ENCODE measurements at regions not wholly inside any gene's neighbourhood (a gene's known extent, or its start where the extent isn't known, plus 50 kb on each side); places are given as distances from the start of the nearest gene placed in this dataset.

DNA sequence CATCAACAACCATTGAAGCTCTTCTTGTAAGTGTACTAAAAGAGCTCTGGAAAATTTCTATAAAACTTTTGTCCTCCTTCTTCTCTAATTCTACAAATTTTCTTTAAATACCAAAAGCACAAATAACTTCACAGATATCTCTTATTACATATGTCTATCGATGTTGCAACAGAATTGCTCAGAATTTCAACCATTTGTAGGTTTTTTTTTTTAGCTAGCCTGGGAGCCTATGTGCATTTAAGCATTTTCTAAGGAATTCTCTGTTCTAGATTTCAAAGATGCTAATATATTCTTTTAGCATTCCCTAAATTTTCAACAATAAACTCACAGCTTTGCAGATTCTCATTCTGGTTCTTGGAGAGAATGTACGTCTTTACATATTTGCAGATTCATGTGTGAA, 774.3 kb upstream of the NR2F2 start:
- no peak for DNase-seq

DNA sequence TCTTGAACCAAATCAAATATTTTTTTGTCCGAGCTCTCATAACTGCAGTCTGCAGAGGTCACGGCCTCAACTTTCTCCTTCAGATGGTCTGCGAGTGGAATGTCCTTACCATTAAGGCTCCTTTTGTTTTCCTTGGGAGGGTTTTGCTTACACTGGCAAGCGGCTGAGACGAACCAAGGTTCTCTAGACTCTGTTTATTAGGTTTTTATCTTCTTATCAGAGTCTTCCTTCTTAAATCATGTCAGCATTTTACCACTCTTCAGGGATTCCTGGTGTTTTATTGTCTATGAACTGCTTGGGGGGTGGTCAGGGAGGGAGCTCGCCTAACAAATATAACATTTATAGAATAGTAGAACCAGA, 773.7 kb upstream of the NR2F2 start:
- DNase-seq = no peak

DNA sequence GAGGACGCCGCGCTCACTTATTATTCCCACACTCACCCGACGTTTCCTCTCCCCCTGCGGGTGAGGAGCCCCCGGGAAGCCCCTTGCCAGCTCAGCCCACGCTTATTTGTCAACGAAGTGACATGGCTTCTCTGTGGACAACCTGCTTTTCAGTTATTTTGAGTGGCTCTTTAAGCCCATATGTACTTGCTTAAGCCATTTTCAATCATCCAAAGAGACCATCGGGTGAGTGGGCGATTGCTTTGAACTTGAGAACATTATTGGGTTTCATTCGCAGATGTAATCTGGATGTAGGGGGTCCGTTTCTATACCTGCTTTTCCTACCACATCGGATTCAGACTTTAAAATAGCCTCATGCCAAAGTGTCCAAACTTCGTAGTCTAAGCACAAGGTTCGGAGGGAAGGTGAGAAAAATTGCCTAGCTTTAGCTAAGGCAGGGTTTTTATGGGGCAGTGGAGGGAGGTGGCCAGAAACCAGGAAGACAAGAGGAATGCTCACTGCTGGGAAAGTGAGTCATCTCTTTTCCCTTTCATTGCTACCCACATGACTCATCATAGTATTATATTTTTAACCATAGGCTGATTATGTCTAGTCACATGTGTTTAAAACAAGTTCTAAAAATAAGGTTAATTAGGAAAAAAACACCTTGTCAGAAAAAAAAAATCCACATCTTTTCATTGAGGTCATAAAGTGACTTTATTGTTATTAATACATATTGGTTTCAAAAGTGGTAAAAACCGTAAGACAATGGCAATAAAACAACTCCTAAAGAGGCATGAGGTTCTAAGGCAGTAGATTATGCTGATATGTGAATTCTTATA, 773.1 kb upstream of the NR2F2 start:
- no peak for DNase-seq

DNA sequence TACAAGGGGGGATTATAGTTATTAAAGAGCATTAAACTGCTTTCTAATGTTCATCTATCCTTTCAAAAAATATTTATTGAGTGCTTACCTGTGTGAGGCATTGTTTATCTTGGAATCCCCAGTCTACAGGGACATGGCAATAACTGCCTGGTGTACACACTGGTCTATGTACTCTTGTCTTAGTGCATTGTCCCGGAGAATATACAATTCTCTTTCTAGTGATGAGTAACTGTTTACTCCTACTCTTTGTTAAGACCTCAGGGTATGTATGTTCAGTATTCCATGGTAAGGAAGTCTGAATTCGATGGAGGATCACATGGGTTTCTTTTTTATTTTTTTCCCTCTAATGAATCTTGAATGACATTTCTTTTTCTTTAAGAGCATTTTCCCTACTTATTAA, 772.4 kb upstream of the NR2F2 start:
- no peak for DNase-seq

DNA sequence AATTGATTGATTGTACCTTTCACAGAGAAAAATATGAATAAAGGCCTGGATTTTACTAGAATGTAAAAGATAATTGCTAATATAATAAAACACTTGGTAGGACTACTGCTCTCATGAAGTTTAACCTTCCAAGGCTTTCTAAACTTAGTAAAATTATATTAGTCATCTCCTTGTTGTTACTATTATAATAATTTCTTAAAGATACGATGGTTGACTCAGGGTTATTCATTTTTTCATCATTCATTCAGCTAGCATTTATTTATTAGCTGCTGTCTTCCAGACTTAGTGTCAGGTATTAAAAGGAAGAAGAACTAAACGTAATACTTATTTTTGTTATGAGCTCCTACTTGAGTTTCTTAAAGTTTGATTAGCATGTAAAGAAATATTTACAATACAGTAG, 771.6 kb upstream of the NR2F2 start:
- no peak for DNase-seq

DNA sequence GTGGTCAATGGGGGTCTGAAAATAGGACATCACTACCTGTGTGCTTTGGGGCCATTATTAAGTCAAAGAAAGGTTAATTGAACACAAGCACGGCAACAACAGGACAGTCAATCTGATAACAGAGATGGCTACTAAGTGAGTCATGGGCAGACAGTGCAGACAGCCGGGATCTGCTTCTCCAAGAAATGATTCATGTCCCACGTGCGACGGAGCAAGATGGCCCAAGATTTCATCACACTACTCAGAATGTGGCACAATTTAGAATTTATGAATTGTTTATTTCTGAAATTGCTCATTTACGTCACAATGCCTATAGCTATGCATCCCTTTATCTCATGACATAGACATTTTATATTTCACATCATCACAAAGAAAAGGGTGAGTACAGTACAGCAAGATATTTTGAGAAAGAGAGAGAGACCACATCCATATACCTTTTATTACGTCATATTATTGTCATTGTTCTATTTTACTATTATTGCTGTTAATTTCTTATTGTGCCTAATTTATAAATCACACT, 770.6 kb upstream of the NR2F2 start:
- DNase-seq = no peak

DNA sequence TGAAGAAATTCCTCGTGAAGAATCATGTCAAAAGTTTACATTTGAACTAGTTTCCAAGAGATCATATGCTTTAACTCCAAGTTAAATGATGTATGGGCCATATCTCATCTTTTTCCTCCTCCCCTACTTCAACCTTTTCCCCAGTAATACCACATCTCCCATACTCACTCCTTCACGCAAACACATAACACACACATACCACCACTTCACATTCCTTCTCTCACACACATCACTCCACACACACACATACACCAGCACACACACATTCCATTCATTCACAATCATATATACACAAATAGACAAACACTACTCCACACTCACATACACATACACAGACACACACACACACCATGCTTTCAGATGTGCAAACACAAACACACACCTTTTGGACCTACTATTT, 769.0 kb upstream of the NR2F2 start:
- DNase-seq = no peak

DNA sequence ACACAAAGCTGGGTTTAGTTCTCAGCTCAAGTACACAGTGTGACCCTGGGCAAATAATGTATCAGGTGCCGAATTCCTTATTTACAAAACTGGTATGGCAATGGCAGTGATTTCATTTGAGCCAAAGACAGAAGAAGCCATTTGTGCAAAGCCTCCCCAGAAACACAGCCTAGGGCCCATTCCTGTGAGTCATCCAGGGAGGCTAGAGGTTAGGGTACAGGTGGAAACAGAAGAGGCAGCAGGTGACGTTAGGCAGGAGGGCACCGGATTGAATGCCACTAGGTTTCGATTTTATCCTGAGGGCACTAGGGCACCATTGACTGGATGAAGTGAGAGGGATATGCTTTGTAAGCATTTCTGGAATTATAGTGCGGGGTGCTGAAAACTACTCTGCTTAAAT, 766.9 kb upstream of the NR2F2 start:
- DNase-seq = no peak

DNA sequence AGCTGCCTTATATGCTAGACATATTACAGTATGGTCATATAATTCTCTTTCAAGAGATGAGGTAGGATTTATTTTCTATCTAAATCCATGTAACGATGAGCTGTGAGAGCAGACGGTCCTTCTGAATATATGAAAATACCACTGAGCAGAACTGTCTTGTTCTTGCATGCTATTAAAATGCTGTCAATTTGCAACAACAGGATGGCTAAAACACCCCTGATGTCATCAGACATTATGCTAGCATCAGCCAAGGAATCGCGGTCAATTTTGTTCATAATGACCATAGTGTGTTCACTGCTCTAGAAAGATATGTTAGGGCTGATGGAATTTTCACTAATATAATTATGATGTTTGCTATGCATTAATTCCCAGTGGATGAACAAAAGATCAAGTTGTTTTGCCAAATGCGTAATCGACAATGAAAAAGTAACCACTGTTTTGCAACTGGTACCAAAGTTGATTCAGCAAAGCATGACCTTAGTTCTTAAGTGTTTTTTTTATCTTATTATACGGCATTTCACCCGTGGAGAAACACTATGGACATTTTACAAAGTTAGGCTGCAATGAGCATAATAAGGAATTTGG, 765.4 kb upstream of the NR2F2 start:
- no peak for DNase-seq

DNA sequence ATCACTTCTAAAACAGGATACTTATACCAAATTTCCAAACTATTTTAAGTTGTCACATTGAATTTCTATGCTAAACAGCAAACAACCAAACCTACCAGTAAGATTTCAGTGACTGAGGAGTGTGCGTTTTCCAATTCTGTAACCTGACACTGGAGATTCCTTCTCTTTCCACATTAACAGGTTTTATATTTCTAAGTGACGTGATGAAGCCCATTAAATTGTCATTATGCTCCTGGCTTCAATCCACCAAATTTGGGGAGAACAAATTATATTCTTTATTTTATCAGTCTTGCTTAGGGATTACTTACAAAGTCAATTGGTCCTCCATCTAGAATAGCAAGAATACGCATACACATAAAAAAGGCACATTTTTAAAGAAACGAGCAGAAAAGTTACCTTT, 764.8 kb upstream of the NR2F2 start:
- no peak for DNase-seq

DNA sequence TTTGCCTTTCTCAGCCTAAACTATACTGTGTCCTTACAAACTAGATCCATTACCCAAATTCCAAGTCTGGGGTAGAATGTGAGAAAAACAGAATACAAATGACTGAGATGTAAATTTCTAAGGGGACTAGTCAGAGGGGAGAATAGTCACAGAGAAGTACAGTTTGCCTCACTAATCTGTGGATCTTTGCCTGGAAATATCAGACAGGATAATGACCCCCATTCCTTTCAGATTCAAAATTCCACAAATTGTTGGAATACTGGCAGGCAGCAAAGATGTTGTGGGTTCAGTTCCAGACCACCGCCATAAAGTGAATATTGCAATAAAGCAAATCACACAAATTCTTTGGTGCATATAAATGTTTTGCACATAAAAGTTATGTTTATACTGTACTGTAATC, 762.8 kb upstream of the NR2F2 start:
- no peak for DNase-seq

DNA sequence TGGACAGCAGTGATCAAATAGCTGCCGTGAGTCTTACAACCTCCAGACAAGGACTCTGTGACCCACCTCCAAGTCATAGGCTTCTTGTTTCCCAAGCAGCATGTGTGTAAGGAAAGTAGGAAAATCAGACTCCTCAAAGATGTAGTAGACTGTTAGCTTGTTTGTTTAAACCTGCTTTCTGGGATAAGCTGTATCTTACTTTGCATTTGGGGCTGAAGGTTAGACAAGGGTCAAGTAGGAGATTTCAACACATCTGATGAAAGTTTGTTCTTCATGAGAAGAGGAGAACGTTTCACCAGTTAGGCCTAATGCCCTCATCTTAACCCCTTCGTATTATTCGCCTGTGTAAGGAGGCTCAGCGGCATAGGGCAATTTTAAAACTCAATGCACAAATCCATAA, 756.4 kb upstream of the NR2F2 start:
- DNase-seq = no peak

DNA sequence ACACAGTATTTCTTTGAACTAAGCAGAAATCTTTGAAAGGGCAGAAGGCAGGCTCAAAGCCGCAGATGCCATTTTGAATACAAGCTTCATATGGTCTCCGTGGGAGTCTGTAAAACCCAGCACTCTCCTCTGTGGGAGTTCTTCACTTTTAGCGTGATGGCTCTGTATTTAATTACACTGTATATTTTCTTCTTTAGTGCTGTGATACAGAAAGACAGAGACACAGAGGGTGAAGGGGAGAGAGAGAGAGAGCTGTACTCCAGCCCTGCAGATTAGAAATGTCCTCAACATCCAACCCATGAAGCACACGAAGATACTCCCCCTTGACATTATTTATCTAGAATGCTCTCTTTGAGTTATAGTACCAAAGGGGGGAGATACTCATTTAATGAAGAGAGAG, 752.6 kb upstream of the NR2F2 start:
- no peak for DNase-seq

DNA sequence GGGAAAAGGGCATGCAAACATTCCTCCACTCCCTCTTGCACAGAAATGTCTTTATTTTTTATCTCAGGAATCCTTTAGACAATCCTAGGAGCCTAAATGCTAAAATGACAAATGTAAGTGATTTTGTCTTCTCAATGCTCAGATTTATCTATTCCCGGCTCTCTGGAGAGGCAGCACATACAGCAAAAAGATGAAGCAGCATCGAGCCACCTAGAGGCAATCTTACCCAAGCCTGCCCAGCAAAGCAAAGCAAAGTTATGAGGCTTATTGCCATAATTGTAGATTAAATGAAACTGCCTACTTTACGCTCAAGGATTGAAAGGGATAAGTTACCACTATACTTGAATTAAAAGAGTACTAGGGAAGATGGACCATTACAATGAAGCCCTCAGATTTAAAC, 750.4 kb upstream of the NR2F2 start:
- no peak for DNase-seq

DNA sequence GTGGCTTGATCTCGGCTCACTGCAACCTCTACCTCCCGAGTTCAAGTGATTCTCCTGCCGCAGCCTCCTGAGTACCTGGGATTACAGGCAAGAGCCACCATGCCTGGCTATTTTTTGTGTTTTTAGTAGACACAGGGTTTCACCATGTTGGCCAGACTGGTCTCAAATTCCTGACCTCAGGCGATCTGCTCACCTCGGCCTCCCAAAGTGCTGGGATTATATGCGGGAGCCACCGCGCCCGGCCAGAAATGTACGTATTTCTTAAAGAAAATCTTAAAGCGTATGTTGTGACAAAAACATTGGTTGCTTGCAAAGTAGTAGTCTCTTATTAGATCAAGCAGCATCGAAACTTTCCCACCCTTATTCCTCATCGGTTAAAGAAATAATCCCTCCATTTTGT, 748.9 kb upstream of the NR2F2 start:
- no peak for DNase-seq

DNA sequence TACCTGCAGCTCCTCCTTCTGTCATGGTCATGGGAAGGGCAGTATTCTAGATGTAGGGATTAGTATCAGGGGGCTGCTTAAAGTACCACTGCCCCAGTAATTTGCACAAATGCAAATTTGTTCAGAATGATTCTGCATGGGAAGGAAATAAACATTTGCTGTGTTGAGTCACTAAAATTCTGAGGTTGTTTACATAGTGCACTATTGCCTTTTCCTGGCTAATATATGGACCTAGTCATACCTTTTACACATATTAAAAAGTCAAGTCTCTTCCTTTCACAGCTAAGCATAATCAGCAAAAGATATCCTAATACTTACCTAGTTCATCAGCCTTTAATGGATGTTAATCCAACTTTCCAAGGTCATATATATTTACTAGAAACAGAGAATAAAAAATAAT, 746.4 kb upstream of the NR2F2 start:
- DNase-seq = no peak

DNA sequence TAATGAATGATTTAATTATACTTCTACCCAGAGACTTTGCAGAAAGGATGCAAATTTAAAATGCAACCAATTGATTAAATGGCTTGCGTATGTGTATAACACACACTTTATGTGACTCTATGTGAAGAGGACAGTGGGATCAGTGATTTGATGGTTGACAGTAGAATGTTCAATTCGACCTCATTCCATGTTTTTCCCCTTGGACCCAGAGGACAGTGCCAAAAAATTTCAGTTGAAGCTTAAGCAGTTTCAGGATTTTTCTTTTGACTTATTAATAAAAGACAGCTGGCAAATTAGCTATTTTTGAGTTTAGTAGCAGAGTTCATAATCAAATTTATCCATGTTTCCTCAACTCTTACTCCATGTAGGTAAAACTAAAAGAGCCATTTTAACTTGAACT, 742.4 kb upstream of the NR2F2 start:
- no peak for DNase-seq

DNA sequence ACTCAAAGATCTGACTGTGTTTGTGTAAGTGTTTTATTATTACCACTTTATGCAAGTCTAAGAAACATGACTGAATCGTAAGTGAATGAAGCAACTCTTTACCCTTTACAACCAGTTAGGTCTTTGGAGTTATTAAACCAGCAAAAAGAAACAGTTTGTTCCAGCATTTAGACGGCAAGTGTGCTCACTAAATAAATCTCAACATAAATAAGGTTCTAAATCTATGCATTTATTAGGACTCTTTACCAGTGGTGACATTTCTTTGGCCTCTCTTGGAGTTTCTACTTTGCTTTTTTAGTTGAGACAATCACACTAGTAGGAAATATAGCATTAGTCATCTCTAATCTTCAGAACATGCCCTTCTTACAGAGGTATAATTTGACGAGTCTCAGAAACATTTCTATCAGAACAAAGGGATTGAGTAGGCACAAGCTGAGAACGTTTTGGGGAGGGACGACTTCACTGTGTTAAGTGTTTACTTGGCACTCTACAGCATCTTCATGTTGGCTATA, 739.9 kb upstream of the NR2F2 start:
- no peak for DNase-seq

DNA sequence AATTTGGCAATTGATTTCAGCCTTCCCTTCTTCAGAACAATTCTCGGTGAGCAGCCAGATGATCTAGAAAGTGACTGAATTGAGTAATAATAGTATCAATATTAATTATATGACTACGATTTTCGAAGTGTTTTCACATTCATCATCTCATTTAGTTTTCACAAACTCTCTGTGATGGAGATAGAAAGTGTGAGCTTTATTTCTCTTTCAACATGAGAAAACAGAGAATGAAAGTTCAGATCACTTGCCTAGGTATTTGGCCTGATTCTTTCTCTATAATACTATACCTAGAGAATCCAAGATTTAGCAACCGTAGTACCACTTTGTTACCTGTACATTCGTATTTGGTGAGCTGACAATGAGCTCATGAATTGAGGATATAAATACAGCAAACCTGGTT, 739.2 kb upstream of the NR2F2 start:
- no peak for DNase-seq

DNA sequence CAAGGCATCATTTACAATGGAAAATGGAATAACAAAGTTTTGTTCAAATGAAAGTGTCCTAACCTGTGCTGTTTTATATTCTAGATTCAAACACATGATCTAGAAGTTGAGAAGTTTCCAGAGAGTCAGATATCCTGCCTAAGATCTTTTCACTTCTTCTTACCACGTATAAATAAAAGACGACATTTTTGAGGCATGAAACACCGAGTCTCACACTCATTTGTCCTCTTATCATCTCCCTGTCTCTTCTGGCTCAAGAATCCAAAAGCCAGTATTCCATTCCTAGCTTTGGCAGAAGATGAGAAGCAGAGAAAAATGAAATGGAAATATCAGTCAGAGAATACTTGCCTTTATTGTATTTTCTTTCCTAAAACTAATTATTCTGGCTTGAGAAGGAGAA, 738.6 kb upstream of the NR2F2 start:
- no peak for DNase-seq

DNA sequence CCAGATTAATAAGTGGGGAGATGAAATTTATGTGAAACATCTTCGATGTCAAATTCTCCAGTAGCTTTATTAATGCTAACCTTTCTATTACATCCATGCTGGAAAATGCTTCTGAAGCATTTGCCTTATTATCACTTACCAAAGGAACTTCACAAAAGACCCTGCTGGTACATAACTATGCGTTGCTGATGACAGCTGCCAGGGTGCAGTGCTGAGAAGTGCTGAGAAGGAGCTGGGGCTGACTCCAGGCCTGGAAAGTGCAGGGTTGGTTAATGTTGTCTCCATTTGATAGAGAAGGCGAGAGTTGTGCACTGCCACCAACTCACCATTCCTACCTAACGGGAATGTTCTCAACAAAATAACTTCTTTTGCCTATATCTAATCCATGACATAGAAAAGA, 736.0 kb upstream of the NR2F2 start:
- DNase-seq = no peak

DNA sequence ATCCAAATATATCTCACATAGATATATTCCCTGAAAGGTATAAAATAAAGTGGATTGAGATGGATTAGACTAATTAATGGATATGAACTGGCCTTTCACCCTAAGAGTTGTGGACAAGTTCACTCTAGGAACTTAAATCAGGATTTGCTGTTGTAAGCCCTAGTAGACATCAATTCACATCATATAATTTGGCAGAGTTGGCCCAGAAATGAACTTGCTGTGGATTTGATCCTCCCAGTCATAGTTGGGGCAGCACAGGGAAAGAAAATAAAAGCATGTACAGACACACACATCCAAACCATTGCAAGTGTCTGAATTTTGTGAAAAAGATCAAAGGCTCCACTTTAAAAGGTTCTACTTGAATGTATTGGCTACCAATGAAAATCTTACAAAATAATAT, 734.7 kb upstream of the NR2F2 start:
- DNase-seq = no peak

DNA sequence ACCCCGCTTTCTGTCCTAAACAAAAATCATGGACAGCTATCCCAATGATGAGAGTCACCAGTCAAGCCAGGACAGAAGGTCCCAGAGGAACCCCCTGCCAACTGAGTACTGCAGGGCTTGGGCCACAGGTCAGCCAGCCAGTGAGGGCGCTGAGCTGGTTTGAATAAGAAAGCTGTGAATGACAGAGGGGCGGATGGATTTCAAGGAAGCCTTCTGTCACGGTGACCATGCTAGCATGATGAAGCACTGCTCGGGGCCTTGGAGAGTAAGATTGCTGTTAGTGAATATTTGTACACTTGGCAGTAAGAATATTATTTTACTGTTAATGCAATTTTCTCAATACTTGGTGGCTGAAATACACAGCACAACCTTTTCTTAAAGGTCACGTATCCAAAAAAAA, 734.0 kb upstream of the NR2F2 start:
- DNase-seq = no peak

DNA sequence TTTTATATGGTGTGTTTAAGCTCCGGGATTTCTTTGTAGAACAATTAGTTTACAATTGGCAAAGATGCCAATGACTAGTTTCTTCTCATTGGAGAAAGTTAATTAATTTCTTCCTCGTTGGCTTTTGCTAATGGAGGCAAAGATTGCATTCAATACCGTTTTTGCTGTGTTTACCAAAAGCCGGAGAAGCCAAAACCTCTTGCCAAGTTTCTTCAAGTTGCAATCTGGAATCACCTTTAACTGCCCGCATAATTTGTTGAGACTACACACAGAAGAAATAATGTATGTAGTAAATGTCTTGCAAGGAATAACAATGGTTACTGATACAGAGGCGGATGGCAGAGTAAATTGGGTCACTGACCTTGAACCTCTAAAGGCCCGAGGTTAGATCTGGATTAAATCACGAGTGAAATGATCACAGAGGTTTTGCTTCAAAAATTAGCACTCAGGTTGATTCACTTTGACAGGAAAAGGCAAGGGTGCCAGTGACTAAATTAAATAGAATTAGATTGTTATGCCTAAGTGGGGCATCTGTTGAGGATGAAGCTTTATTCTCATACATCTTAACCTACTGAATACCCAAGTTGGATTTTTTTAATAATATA, 732.1 kb upstream of the NR2F2 start:
- no peak for DNase-seq

All from stimulated activated naive CD4-positive, alpha-beta T cell treated with Interleukin-2 at 50 U/mL for 16 hours (primary cell).